Ishikawa (cell line): ENCODE measurements at regions not wholly inside any gene's neighbourhood (a gene's known extent, or its start where the extent isn't known, plus 50 kb on each side); places are given as distances from the start of the nearest gene placed in this dataset.

ENCODE experiments used
- CEBPB ChIP-seq: IDR thresholded peaks from 2 replicates; pipeline ENCODE4 v1.6.1; 2012
- CREB1 ChIP-seq: IDR thresholded peaks from 2 replicates; pipeline ENCODE4 v1.6.1; 2012; ENCODE audit warnings: low read depth
- EGR1 ChIP-seq: IDR thresholded peaks from 2 replicates; pipeline ENCODE4 v1.6.1; 2012
- EP300 ChIP-seq: IDR thresholded peaks from 2 replicates; pipeline ENCODE4 v1.6.1; 2012; ENCODE audit warnings: borderline replicate concordance
- FOXM1 ChIP-seq: IDR thresholded peaks from 2 replicates; pipeline ENCODE4 v1.6.1; 2012; ENCODE audit warnings: low read depth, borderline replicate concordance
- NFIC ChIP-seq: IDR thresholded peaks from 2 replicates; pipeline ENCODE4 v1.6.1; 2012
- RAD21 ChIP-seq: IDR thresholded peaks from 2 replicates; pipeline ENCODE4 v1.6.1; 2012; ENCODE audit warnings: low read depth
- TAF1 ChIP-seq: IDR thresholded peaks from 2 replicates; pipeline ENCODE4 v1.6.1; 2012; ENCODE audit warnings: low read depth, mild to moderate bottlenecking
- TCF12 ChIP-seq: IDR thresholded peaks from 2 replicates; pipeline ENCODE4 v1.6.1; 2012; ENCODE audit warnings: low read depth
- TEAD4 ChIP-seq: IDR thresholded peaks from 2 replicates; pipeline ENCODE4 v1.6.1; 2012
- USF1 ChIP-seq: IDR thresholded peaks from 2 replicates; pipeline ENCODE4 v1.6.1; 2012
- YY1 ChIP-seq: IDR thresholded peaks from 2 replicates; pipeline ENCODE4 v1.6.1; 2012; ENCODE audit warnings: low read depth
- ZBTB7A ChIP-seq: IDR thresholded peaks from 2 replicates; pipeline ENCODE4 v1.6.1; 2012; ENCODE audit warnings: low read depth
- TF ChIP-seq, protein P1 (sequence below): IDR thresholded peaks from 2 replicates; pipeline ENCODE4 v1.6.1; 2012
- TF ChIP-seq, protein P2 (sequence below): IDR thresholded peaks from 2 replicates; pipeline ENCODE4 v1.6.1; 2012; ENCODE audit warnings: low read depth, mild to moderate bottlenecking

- TF ChIP-seq TCF12 (no peak), USF1 (no peak), TEAD4 (no peak), RAD21 (no peak), EP300 (no peak), ZBTB7A (no peak), CEBPB (no peak), TAF1 (no peak), EGR1 (no peak), CREB1 (no peak), FOXM1 (no peak), NFIC (no peak), YY1 (no peak)
- TF ChIP-seq, protein P1, sequence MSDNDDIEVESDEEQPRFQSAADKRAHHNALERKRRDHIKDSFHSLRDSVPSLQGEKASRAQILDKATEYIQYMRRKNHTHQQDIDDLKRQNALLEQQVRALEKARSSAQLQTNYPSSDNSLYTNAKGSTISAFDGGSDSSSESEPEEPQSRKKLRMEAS: no peak
- TF ChIP-seq, protein P2, sequence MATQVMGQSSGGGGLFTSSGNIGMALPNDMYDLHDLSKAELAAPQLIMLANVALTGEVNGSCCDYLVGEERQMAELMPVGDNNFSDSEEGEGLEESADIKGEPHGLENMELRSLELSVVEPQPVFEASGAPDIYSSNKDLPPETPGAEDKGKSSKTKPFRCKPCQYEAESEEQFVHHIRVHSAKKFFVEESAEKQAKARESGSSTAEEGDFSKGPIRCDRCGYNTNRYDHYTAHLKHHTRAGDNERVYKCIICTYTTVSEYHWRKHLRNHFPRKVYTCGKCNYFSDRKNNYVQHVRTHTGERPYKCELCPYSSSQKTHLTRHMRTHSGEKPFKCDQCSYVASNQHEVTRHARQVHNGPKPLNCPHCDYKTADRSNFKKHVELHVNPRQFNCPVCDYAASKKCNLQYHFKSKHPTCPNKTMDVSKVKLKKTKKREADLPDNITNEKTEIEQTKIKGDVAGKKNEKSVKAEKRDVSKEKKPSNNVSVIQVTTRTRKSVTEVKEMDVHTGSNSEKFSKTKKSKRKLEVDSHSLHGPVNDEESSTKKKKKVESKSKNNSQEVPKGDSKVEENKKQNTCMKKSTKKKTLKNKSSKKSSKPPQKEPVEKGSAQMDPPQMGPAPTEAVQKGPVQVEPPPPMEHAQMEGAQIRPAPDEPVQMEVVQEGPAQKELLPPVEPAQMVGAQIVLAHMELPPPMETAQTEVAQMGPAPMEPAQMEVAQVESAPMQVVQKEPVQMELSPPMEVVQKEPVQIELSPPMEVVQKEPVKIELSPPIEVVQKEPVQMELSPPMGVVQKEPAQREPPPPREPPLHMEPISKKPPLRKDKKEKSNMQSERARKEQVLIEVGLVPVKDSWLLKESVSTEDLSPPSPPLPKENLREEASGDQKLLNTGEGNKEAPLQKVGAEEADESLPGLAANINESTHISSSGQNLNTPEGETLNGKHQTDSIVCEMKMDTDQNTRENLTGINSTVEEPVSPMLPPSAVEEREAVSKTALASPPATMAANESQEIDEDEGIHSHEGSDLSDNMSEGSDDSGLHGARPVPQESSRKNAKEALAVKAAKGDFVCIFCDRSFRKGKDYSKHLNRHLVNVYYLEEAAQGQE: no peak
These were observed 106.7 kb upstream of the TMPO start for GRCh38 chr12:98408681-98409080.

DNA sequence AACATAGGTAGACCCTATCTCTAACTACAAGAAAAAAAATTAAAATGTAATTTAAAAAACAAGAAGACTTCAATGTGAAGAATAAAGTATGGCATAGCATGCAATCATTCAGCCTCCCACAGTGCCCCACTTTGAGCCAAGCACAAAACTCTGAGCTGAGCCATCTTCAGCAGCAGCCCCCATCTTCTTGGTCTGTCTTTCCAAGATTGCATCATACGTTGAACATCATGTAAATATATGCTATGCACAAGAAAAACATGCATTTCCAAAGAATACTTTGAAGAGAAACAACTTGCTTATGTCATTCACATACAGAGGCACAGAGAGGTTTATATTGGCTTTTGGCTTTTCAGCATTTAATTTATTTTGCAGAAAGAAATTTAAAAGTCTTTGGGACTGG lies 105.8 kb upstream of the TMPO start:
- TF ChIP-seq NFIC: no peak
- no peak for TF ChIP-seq TEAD4
- TF ChIP-seq ZBTB7A: no peak
- no peak for TF ChIP-seq EP300
- no peak for TF ChIP-seq YY1
- TF ChIP-seq, protein P2: no peak
- TF ChIP-seq TAF1: no peak
- TF ChIP-seq, protein P1: no peak
- TF ChIP-seq EGR1: no peak
- TF ChIP-seq RAD21: no peak

- no peak for TF ChIP-seq FOXM1
- TF ChIP-seq EGR1: no peak
- no peak for TF ChIP-seq ZBTB7A
- TF ChIP-seq TCF12: no peak
- TF ChIP-seq NFIC: no peak
- TF ChIP-seq USF1: no peak
- TF ChIP-seq TEAD4: no peak
- TF ChIP-seq, protein P1: no peak
- TF ChIP-seq CEBPB: no peak
- TF ChIP-seq, protein P2: no peak
These were observed 105.0 kb upstream of the TMPO start for GRCh38 chr12:98410356-98410755.

GRCh38 chr12:98416845-98417244 lies 98.5 kb upstream of the TMPO start:
- TF ChIP-seq, protein P2: no peak
- TF ChIP-seq RAD21: peak; percentile 42
- no peak for TF ChIP-seq EGR1
- no peak for TF ChIP-seq TCF12
- no peak for TF ChIP-seq TAF1
- TF ChIP-seq ZBTB7A: no peak
